Activated CD4-positive, alpha-beta T cell treated with anti-CD3 and anti-CD28 coated beads, Interleukin-2, Interleukin-4, amounts not matched to agents 100 ng/mL and 50 ng/mL, durations not matched to agents 16 hours and 8 hours (primary cell): ENCODE measurements at regions not wholly inside any gene's neighbourhood (a gene's known extent, or its start where the extent isn't known, plus 50 kb on each side); places are given as distances from the start of the nearest gene placed in this dataset.
"Not testable (repeated sequence)": the region's sequence is repeated elsewhere in the genome, so short reads cannot be mapped to it uniquely, and the experiment has no call there.

ENCODE experiments used
- DNase-seq: peaks from one replicate; pipeline ENCODE4 v3.0.0-alpha.2; 2020; ENCODE audit warnings: low spot score

DNA sequence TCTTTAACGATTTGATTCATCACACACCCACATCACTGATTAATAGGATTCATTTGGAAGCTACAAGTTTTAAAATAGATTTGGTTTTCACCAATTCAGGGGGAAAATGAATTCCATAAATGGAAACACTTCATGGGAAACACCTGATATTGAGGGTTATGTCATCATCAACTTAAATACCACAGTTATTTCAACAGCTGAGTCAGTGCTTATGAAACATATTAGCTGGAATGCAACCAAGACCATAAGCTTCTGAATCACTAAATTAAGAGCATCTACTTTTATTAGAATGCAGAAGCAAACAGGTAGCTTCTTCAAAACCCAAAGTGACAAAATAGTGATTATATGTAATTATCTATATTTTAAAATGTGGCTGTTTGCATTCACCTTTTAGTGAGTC, 207.8 kb upstream of the DCAF8L1 start:
- DNase-seq, result no peak

DNA sequence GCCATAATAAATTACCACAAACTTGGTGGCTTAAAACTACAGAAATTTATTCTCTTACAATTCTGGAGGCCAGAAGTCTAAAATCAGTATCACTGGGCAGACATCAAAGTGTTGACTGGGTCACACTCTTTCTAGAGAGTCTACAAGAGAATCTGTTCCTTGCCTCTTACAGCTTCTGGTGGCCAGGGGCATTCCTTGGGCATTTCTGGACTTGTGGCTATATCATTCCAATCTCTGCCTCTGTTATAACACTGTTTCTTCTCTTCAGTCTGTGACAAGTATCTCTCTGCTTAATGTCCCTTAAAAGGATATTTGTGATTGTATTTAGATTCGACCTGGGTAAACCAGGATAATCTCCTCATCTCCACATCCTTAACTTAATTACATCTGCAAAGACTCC, 207.3 kb upstream of the DCAF8L1 start:
- no peak for DNase-seq

DNA sequence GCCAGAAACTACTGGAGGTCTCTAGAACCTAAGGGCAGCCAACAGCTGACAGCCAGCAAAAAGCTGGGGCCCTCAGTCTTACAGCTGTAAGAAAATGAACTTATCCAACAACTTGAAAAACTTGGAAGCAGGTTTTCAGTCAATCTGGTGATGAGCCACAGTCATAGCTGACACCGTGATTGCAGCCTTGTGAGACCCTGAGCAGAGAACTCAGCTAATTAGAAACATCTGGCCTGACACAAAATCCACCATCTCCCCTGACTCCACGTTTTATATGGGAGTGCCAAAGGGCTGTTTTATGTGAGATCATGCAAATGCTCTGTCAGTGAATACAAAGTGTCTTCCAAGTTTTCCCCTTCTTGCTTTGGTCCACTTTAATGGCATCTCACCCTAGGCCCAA, 198.8 kb upstream of the DCAF8L1 start:
- DNase-seq, result no peak

DNA sequence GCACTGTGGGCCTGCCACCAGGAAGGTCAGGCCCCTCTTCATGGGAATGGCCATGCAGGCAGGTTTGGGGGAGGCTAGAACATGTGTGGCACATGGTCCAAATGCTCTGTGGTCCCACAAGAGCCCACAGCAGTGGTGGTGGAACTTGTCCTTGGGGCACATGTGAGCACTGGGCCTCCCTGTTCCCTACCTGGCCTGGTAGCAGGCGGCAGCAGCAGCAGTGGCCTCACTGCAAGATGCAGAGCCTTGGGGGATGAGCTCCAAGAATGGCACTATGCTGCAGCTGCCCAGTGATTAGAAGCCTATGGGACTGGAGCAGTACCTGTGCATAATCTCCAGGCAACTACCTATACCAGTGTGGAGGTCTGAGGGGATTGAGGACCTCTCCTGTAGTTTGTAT, 197.0 kb upstream of the DCAF8L1 start:
- no peak for DNase-seq

DNA sequence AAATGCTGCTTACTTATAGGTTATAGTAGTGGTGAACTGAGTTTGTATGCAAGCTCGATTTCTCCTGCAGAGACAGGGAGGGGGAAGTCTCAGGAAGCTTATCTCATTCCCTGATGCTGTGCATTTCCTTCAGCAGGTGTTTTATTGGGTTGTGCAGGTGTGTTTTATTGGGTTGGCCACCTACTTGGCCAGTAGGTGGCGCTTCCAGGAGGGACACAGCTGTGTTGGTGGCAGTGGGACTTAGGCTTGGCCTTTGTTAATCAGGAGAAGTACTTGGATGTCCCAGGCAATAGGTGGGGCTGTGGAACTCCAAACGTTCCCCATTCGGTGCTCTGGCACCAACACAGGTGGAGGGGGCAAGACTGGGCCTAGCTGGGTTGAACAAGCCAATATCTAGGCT, 196.0 kb upstream of the DCAF8L1 start:
- DNase-seq, result no peak

DNA sequence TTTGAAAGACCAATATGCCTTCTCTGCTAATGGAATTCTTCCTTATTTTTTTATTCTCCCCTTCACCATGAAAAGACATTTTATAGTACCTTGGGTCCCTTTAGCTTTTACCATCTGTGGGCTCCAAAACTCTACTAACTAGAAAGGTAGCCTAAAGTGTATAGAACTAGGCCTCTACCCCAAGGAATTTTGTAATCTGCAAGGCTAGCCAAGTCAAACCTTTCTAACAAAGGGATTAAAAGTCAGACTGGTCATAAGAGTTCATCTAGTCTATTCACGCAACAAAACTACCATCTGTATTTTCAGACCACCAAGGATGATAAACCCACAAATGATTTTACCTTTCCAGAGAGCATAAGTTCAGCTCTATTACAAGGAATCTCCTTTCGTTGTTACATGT, 189.5 kb upstream of the DCAF8L1 start:
- DNase-seq, result no peak

DNA sequence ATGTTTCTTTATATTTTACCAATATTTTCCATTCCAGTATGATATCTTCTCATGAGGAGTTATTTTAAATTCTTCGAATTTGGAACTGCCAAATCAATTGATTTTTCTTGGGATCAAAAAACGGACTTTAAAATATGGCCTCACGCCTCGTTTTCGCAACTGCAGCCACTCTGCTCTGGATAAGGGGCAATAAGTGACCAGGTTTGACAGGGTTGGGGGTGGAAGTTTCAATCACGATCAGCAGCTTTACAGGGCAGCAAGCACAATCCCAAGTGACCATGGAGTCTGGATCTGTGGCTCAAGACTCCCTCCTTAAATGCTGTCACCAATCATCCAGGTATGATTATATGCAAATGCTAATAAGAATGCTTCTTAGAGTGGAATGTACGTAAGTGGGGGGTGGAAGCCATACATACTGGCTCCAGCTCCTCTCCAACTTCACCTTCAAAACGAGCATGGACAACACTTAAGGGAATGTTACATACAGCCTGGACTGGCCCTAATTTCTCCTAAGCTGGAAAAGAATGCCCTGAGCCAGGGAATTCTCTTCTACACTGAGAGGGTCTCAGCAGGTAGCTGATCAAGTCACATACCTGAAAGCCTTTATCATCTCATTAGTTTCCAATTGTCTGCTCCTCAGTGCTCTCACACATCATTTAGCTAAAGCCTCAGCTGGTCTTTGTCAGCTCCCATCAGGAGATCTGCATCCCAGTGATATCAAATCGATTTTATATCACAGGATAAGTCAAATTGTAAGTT, 176.9 kb upstream of the DCAF8L1 start:
- DNase-seq, result no peak

DNA sequence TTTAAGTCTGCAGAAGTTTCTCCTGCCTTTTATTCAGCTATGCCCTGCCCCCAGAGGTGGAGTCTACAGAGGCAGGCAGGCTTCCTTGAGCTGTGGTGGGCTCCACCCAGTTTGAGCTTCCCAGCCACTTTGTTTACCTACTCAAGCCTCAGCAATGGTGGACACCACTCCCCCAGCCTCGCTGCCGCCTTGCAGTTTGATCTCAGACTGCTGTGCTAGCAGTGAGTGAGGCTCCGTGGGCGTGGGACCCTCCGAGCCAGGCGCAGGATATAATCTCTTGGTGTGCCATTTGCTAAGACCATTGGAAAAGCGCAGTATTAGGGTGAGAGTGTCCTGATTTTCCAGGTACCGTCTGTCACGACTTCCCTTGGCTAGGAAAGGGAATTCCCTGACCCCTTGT, 171.0 kb upstream of the DCAF8L1 start:
- DNase-seq, result not testable (repeated sequence)

DNA sequence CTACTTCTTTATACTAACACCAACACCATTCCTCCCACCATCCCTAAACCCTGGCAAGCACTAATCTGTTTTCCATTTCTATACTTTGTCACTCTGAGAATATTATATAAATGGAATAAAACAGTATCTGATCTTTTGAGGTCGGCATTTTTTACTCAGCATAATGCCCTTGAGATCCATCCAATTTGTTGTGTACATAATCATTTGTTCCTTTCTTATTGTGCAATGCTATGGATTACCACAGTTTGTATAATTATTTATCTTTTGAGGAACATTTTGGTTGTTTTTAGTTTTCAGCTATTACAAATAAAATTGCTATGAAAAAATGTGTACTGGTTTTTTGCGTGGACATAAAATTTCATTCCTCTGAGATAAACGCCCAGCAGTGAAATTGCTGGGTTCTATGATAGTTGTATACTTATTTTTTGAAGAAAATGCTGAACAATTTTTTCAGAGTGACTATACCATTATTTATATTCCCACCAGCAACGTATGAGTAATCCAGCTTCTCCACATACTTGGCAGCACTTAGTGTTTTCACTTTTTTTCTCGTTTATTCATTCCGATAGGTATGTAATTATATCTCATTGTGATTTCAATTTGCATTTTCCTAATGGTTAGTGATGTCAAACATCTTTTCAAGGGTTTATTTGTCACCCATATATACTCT, 154.3 kb upstream of the DCAF8L1 start:
- DNase-seq, result no peak

DNA sequence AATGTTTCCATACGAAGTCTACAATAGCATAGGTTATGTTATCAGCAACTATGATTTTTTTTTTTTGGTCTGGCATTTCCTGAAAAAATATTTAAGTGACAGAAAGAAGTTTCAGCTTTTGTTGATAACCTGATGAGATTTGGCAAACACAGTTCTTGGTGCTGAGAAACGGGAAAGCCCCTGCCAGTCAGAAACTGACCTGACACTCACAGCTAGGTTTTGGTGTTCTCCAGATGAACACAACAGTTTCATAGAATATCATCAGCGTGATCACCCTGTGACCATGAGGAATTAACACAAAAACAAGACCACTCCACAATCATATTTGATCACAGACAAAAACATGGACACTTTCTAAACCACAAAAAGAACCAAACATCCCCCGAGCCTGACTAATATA, 152.5 kb upstream of the DCAF8L1 start:
- peak; percentile 1 for DNase-seq

DNA sequence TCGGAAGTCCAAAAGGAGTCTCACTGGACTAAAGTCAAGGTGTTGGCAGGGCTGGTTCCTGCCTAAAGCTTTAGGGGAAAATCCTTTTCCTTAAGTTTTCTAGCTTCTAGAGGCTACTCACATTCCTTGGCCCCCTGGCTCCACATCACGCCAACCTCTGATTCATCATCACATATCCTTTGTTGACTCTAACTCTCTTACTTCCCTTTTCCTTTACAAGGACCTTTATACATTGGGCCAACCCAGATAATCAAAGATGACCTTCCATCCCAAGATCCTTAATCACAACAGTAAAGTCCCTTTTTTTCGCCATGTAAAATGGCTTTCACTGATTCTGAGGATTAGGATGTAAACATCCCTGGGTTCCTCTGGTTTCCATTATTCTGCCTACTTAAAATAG, 146.4 kb upstream of the DCAF8L1 start:
- DNase-seq, result no peak

DNA sequence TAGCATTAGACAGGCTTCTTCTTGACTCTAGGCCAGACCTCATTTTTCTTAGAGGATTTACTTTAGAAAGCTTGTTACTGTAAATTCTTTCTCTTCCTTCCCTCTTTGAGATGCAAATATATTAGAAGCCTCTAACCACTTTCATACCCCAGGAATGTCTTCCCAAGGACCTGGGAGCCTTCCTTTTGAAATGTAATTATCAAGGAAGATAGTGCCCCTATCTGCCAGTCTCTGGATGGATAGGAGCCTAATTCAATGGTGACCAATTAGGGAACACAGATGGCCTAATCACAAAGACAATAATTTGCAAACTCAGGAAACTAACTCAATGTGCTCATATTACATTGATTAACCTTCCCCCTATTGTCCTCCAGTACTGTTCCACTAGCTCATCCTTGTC, 145.6 kb upstream of the DCAF8L1 start:
- no peak for DNase-seq

DNA sequence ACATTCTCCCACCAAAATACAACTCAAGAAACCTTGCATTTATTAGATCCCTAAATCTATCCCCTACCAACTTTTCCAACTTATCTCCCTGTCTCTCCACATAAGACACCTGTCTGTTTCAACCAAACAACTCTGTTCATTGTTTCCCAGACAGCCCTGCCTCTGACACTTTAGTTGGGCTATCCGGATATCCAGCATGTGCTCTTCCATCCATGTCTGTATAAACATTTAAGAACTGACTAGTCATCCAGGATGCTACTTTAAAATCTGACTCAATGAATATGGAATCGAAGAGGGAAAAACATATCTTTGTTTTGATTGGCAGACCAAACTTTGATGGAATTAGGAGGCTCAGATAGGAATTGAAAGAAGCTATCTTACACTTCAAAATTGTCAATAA, 143.2 kb upstream of the DCAF8L1 start:
- no peak for DNase-seq

DNA sequence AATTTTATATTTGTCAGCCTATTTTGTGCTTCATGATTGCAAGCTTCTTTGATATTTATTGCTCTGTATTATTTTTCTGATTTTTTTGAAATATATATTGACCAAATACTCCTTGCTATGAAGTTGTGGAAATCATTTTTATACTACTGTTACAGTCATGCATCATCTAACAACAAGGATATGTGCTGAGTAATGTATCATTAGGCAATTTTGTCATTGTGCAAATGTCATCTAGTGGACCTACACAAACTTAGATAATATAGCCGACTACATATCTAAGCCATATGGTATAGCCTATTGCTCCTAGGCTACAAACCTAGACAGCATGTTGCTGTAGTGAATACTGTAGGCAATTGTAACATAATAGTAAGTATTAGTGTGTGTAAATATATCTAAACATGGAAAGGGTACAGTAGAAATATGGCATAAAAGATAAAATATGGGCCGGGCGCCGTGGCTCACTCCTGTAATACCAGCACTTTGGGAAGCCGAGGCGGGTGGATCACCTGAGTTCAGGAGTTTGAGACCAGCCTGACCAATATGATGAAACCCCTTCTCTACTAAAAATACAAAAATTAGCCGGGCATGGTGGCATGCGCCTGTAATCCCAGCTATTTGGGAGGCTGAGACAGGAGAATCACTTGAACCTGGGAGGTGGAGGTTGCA, 139.5 kb upstream of the DCAF8L1 start:
- not testable (repeated sequence) for DNase-seq

DNA sequence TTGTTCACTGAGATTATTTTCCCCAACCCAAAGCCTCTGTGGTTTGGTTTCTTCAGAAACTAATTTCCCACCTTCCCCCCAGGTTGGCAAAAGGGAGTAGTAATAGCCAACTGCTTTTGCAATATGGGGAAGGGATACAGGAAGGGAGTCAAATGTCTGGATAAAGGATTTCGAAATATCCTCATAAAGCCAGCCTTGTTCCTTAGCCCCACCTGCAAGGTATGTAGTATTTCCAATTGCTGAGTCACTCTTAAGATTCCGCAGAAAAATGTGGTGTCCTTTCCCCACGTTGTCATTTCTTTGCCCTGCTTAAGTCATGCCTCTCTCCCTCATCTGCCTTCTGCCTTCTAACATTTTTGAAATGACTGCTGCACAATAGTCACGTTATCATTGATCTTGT, 138.8 kb upstream of the DCAF8L1 start:
- no peak for DNase-seq

DNA sequence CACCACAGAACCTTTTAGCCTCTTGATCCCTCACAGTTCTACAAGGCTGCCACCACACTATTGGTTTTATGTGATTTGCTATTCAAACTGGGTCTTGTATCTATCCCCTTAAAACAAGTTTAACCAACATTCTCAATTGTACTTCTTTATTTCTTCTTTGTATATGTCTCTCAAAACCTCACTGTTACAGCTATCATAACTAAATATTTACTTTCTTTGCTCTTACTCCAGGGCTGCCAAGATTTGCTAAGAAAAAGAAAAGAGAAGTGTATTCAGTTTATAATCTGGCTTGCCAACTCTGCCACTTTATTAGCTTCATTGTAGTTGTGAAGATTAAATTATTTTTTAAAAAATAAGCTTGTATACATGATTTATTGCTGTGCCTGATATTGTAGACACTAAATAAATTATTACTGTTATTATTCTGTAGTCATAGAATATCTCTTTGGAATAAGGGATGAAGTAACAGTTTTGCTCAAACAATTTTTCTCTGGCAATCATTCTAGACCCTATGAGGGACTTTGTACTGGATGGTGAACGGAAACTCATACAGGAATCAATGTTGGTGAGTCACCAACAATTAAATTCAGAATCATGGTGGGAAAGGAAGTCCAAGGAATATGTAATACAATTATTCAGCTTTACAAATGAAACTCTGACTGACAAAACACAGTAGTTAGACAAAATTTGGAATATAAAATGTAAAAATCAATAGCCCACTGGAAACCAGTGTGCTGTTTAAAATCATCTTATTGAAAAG, 127.1 kb upstream of the DCAF8L1 start:
- DNase-seq, result no peak

DNA sequence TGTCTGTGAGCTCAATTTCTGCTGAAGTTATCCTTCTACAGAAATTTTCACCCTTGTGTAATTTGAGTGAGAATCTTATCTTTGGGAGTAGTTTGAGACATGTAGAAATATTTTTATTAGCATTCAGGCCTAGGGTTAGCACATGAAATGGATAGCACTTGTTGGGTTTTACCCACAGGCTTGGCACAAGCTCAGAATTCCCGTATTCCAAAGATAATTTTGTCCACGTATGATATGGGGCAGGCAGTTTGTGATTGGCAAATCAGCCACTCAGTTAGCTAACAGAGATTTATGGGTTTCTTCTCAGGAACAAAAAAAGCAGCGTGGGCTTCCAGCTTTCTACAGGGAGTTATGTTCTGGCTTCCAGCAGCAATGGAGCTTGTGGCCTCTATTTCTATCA, 117.9 kb upstream of the DCAF8L1 start:
- no peak for DNase-seq

DNA sequence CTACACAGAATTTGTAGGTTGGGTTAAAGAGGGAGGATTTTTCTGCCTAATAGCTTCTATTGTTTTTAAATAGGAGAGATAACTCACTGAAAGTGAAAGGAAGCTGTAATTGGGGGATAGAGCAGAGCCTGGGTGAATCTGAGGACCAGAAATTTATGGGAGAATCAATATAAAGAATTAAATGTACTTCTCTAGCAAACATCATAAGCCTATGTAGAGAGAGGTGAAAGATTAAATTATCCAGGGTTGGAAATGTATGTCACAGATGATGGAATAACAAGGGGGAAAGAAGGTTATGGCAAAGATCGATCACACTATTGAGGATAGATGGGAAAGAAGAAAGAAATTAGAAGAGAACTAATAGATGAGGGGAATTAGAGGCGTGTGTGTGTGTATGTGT, 104.4 kb upstream of the DCAF8L1 start:
- no peak for DNase-seq

DNA sequence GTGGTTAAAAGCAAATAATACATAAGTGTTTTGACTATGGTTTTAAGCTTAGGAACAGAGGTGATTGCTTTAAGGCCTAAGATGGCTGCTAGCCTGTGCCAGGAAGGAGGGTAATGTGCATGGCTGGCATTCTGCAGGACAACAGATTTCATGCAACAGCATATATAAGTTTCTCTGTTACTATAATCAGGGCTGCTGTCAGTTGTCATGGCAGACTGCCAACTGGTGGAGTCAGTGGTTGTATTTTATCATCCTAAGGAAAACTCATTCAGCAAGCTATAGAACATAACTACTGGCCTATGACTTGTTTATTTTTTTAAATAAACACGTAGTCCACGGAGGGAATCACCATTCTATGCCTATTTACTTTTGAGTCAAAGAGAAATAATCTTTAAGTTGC, 77.7 kb upstream of the DCAF8L1 start:
- DNase-seq, result no peak

DNA sequence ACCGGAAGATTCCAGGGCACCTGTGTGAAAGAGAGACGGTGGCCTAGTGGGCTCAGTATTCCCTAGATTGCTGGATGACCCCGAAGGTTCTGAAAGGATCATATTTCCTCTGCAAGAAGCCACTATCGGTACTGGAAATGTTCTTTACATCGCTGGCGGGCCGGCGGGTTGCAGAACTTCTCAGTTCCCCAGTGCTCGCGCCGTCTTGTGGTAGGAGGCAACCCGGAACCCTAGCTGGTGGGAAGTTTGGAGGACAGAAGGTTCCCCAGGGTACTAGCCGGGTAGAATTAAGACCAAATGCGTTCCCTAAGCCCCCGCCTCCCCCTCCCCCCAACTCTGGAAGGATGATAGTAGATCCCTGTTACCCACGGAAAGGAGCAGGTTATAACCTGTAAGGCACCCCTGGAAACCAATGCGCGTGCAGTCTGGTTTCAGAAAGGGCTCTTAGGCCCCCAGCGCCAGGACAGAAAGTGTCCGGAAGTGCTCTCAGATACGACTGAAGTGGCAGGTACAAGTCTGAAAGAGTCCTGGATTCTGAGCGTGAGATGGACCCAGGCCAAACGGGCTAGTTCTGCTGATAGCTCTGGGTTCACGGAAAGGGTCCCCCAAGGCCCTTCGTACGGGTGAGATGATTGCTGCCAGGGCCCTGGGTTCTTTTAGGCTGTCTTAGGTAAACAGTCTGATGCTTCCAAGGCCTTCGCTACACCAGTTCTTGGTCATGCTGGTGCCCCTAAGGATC, 61.7 kb upstream of the DCAF8L1 start:
- DNase-seq, result no peak

DNA sequence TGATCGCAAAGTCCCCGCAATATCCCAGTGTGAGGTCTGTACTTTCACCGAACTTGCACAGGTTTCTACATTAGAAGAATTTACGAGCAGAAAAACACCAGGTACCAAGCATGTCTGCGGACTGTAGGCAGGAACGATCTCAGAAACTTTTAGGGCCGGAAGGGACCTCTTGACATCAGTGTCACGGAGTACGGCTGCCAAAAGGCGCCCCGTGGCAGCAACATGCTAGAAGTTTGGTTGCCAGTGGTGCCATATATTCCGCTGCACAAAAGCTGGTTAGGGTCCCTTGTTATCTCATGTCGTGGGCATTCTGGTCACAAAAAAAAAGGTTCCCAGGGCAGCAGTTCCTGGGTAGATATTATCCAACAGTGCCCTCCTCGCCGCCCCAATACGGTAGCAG, 61.0 kb upstream of the DCAF8L1 start:
- DNase-seq, result no peak

DNA sequence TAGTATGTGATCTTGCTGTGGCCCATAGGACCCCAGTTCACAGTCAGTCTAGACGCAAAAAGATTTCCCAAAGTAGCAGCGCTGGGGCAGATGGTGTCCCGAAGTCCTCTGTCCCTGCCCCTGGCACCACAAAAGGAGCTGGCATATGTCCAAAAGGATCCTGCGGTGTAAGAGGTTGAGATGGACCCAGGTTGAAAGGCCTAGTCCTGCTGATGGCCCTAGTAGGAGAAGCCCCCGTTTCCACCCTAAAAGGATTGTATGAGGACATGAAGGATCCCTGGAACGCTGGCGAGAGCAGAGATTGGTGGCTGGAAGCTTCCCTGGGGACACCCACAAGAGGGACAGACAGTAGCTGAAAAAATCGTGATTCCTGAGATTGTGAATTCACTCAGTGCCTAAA, 58.0 kb upstream of the DCAF8L1 start:
- DNase-seq, result no peak
